Testis (tissue), 2 donors: ENCODE measurements at regions not wholly inside any gene's neighbourhood (a gene's known extent, or its start where the extent isn't known, plus 50 kb on each side); places are given as distances from the start of the nearest gene placed in this dataset.

ENCODE experiments used
- CTCF ChIP-seq, 3 experiments: fragments of 450-650 bp in 2 of 3; fragments of 200-600 bp in 1 of 3; sonication (generic) in 1 of 3; IDR thresholded peaks; one replicate each; pipeline ENCODE4 v1.5.1; 2016 to 2019; ENCODE audit warnings: antibody characterized with exemption in 3 of 3, mild to moderate bottlenecking in 2 of 3, moderate library complexity in 1 of 3
- POLR2A ChIP-seq: fragments of 450-650 bp; IDR thresholded peaks from one replicate; pipeline ENCODE4 v1.6.1; 2017; ENCODE audit warnings: antibody characterized with exemption, mild to moderate bottlenecking, moderate library complexity

- TF ChIP-seq POLR2A (no peak), CTCF (IDR thresholded peaks at IDR 0.05) (no peak)
Observed at GRCh38 chr5:66408576-66408975, 187.6 kb upstream of the MAST4 start.
